ENCODE measurements at regions not wholly inside any gene's neighbourhood (a gene's known extent, or its start where the extent isn't known, plus 50 kb on each side); places are given as distances from the start of the nearest gene placed in this dataset.

DNA sequence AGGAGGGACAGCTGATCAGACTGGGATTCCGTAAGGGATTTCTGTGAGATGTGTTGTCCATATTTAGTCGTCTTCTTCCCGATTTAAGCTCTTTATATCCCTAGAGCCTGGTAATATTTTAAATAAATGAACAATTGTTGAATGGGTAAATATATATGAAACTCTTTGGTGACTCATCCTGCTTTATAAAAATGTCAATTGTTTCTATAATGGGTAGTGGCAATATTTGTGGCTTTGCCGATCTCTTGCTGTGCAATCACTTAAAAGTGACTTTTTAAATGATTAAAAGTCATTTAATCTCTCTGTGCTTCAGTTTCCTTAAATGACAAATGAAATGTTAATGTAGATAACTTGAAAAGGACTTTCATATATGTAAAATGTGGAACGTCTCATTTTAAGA, 339.2 kb downstream of the RNF144A start:
- DNase-seq (ENCODE audit: low read depth): no peak
- no peak for TF ChIP-seq CTCF (conservative IDR thresholded peaks at IDR 0.05; ENCODE audit: control insufficient read depth, insufficient read depth, low read depth, low read length)

DNA sequence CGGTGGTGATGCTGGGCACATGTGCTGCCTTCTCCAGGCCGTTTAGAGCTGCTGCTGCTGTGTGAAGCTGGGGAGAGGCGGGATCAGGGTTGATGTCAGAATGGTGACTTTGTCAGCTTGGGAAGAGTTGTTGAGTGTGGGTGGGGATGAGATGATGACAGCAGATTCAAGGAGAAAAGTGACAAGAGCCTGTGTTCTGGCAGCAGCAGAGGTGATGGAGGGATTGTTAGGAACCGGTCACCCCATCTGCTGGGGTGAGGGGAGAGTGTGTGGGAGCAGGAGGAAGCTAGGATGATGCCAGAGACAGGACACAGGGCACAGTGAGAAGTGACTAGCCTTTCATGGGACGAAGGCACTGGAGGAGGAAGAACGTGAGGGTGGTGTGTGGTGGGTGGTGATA, 345.5 kb downstream of the RNF144A start:
- no peak for DNase-seq (ENCODE audit: low read depth)
- no peak overlapping the region for H3K4me3 ChIP-seq (ENCODE audit: control insufficient read depth, low read depth, low read length)
- no peak for TF ChIP-seq CTCF (conservative IDR thresholded peaks at IDR 0.05; ENCODE audit: control insufficient read depth, insufficient read depth, low read depth, low read length)

More for the DNA sequence above, 339.2 kb downstream of the RNF144A start:
- no peak overlapping the region for H3K4me3 ChIP-seq (ENCODE audit: control insufficient read depth, low read depth, low read length)

- TF ChIP-seq CTCF (conservative IDR thresholded peaks at IDR 0.05; ENCODE audit: control insufficient read depth, insufficient read depth, low read depth, low read length): no peak
- H3K4me3 ChIP-seq (ENCODE audit: control insufficient read depth, low read depth, low read length): no peak overlapping the region
- no peak for DNase-seq (ENCODE audit: low read depth)
Observed at GRCh38 chr2:7264791-7265190, 347.6 kb downstream of the RNF144A start.

GRCh38 chr2:7265286-7265685, 348.1 kb downstream of the RNF144A start:
- no peak for TF ChIP-seq CTCF (conservative IDR thresholded peaks at IDR 0.05; ENCODE audit: control insufficient read depth, insufficient read depth, low read depth, low read length)
- no peak overlapping the region for H3K4me3 ChIP-seq (ENCODE audit: control insufficient read depth, low read depth, low read length)

GRCh38 chr2:7269106-7269643, 352.0 kb downstream of the RNF144A start:
- H3K4me3 ChIP-seq (ENCODE audit: control insufficient read depth, low read depth, low read length): no peak overlapping the region
- TF ChIP-seq CTCF (conservative IDR thresholded peaks at IDR 0.05; ENCODE audit: control insufficient read depth, insufficient read depth, low read depth, low read length): no peak
- no peak for DNase-seq (ENCODE audit: low read depth)

More at GRCh38 chr2:7265286-7265685, 348.1 kb downstream of the RNF144A start:
- no peak for DNase-seq (ENCODE audit: low read depth)

- no peak overlapping the region for H3K4me3 ChIP-seq (ENCODE audit: control insufficient read depth, low read depth, low read length)
- no peak for TF ChIP-seq CTCF (conservative IDR thresholded peaks at IDR 0.05; ENCODE audit: control insufficient read depth, insufficient read depth, low read depth, low read length)
- no peak for DNase-seq (ENCODE audit: low read depth)
Observed at GRCh38 chr2:7270011-7270431, 352.8 kb downstream of the RNF144A start.

DNA sequence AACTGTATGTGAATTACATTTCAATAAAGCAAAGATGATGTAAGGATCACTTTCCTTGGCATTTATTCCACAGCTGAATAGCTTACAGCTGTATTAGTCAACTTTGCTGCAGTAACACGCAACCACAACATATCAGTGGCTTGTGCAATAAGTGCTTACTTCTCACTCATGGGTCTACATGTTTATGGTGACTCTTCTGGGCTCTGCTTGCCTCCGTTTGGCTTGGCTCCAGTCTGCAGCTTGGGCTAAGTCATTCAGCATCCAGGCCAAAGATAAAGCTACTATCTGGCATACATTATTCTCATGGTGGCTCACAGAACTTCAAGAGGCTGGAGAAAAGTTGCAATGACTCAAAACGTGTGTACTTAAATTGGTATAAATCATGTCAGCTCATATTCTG, 355.0 kb downstream of the RNF144A start:
- no peak overlapping the region for H3K4me3 ChIP-seq (ENCODE audit: control insufficient read depth, low read depth, low read length)
- DNase-seq (ENCODE audit: low read depth): peak; percentile 73
- no peak for TF ChIP-seq CTCF (conservative IDR thresholded peaks at IDR 0.05; ENCODE audit: control insufficient read depth, insufficient read depth, low read depth, low read length)

All from fibroblast of mammary gland (primary cell).